Osteocyte (in vitro differentiated cells): ENCODE measurements at regions not wholly inside any gene's neighbourhood (a gene's known extent, or its start where the extent isn't known, plus 50 kb on each side); places are given as distances from the start of the nearest gene placed in this dataset.
A peak's percentile ranks its signal among the peaks of the same experiment; 100 is the strongest.
"Not testable (repeated sequence)": the region's sequence is repeated elsewhere in the genome, so short reads cannot be mapped to it uniquely, and the experiment has no call there.

Source experiments
- DNase-seq: peaks from one replicate; pipeline ENCODE4 v3.0.0; 2021; ENCODE audit warnings: mixed read lengths; ENCODE audit not compliant: unreplicated experiment; ENCODE audit errors: extremely low spot score
- H3K27ac Mint-ChIP-seq: one replicate; pipeline ENCODE4 v1.8.0; 2021; ENCODE audit warnings: mild to moderate bottlenecking, mixed read lengths; ENCODE audit not compliant: unreplicated experiment
- H3K27me3 Mint-ChIP-seq: one replicate; pipeline ENCODE4 v1.8.0; 2021; ENCODE audit warnings: mixed read lengths; ENCODE audit not compliant: unreplicated experiment
- H3K36me3 Mint-ChIP-seq: one replicate; pipeline ENCODE4 v1.8.0; 2021; ENCODE audit warnings: mixed read lengths; ENCODE audit not compliant: unreplicated experiment
- H3K4me1 Mint-ChIP-seq: one replicate; pipeline ENCODE4 v1.8.0; 2021; ENCODE audit warnings: mixed read lengths; ENCODE audit not compliant: unreplicated experiment
- H3K4me3 Mint-ChIP-seq: one replicate; pipeline ENCODE4 v1.8.0; 2021; ENCODE audit warnings: mild to moderate bottlenecking, moderate library complexity, mixed read lengths; ENCODE audit not compliant: unreplicated experiment
- H3K9me3 Mint-ChIP-seq: one replicate; pipeline ENCODE4 v1.8.0; 2021; ENCODE audit warnings: mixed read lengths; ENCODE audit not compliant: unreplicated experiment
- TF ChIP-seq, protein P1 (sequence below): fragments of 200-600 bp; sonication (generic); IDR thresholded peaks from 2 replicates; pipeline ENCODE4 v1.5.0; 2021; ENCODE audit warnings: antibody characterized with exemption, mild to moderate bottlenecking, moderate library complexity

- Mint-ChIP-seq H3K4me1 (no peaks in the 10 kb centered on the region), H3K9me3 (peaks cover 20% of the 10 kb centered on the region), H3K27ac (no peak overlapping the region), H3K4me3 (no peak overlapping the region), H3K27me3 (no peaks in the 10 kb centered on the region), H3K36me3 (no peaks in the 10 kb centered on the region)
- DNase-seq: peak; percentile 78
- TF ChIP-seq, protein P1, sequence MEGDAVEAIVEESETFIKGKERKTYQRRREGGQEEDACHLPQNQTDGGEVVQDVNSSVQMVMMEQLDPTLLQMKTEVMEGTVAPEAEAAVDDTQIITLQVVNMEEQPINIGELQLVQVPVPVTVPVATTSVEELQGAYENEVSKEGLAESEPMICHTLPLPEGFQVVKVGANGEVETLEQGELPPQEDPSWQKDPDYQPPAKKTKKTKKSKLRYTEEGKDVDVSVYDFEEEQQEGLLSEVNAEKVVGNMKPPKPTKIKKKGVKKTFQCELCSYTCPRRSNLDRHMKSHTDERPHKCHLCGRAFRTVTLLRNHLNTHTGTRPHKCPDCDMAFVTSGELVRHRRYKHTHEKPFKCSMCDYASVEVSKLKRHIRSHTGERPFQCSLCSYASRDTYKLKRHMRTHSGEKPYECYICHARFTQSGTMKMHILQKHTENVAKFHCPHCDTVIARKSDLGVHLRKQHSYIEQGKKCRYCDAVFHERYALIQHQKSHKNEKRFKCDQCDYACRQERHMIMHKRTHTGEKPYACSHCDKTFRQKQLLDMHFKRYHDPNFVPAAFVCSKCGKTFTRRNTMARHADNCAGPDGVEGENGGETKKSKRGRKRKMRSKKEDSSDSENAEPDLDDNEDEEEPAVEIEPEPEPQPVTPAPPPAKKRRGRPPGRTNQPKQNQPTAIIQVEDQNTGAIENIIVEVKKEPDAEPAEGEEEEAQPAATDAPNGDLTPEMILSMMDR: no peak
Observed at GRCh38 chr13:112260108-112261055, 115.8 kb upstream of the SPACA7 start.

GRCh38 chr13:112261924-112262323 lies 114.2 kb upstream of the SPACA7 start:
- H3K36me3 Mint-ChIP-seq: no peaks in the 10 kb centered on the region
- DNase-seq: peak; percentile 49
- H3K27ac Mint-ChIP-seq: no peak overlapping the region
- H3K4me1 Mint-ChIP-seq: no peaks in the 10 kb centered on the region
- no peaks in the 10 kb centered on the region for H3K27me3 Mint-ChIP-seq
- H3K4me3 Mint-ChIP-seq: no peak overlapping the region
- H3K9me3 Mint-ChIP-seq: peaks cover 20% of the 10 kb centered on the region
- TF ChIP-seq, protein P1: no peak

GRCh38 chr13:112263152-112263551 lies 113.0 kb upstream of the SPACA7 start:
- H3K9me3 Mint-ChIP-seq: peaks cover 20% of the 10 kb centered on the region
- H3K4me1 Mint-ChIP-seq: no peaks in the 10 kb centered on the region
- H3K27me3 Mint-ChIP-seq: no peaks in the 10 kb centered on the region

DNA sequence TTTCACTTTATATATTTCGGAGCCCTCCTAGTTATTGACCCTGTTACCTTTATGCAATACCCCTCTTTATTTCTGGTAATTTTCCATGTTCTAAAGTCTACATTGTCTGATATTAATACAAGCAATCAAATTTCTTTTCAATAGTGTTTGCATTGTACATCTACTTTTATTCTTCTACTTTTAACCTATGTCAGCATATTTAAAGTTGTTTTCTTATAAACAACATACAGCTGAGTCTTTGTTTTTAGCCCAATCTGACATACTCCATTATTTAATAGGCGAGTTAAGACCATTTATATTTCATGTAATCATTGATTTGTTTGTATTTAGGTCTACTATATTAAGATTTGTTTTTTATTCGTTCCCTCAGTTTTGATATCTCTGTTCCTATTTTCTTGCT lies 108.5 kb upstream of the SPACA7 start:
- no peak for DNase-seq
- Mint-ChIP-seq H3K36me3 (no peaks in the 10 kb centered on the region), H3K9me3 (peaks cover 8% of the 10 kb centered on the region), H3K4me3 (no peak overlapping the region), H3K27ac (no peak overlapping the region), H3K27me3 (no peaks in the 10 kb centered on the region), H3K4me1 (no peaks in the 10 kb centered on the region)
- TF ChIP-seq, protein P1: no peak

More at GRCh38 chr13:112263152-112263551, 113.0 kb upstream of the SPACA7 start:
- DNase-seq: no peak
- H3K36me3 Mint-ChIP-seq: no peaks in the 10 kb centered on the region
- no peak overlapping the region for H3K27ac Mint-ChIP-seq
- no peak overlapping the region for H3K4me3 Mint-ChIP-seq
- TF ChIP-seq, protein P1: no peak

GRCh38 chr13:112270951-112271350 lies 105.2 kb upstream of the SPACA7 start:
- Mint-ChIP-seq H3K9me3 (peaks cover 7% of the 10 kb centered on the region), H3K4me3 (no peak overlapping the region), H3K27me3 (no peaks in the 10 kb centered on the region), H3K27ac (no peak overlapping the region), H3K36me3 (no peaks in the 10 kb centered on the region), H3K4me1 (no peaks in the 10 kb centered on the region)
- no peak for DNase-seq
- TF ChIP-seq, protein P1: no peak

DNA sequence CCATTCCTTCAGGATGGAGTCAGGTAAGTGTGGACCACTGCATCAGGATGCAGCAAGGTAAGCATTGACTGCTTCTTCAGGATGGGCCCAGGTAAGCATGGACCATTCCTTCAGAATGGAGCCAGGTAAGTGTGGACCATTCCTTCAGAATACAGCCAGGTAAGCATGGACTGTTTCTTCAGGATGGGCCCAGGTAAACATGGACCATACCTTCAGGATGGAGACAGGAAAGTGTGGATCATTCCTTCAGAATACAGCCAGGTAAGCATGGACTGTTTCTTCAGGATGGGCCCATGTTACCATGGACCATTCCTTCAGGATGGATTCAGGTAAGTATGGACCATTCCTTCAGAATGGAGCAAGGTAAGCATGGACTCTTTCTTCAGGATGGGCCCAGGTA lies 89.4 kb upstream of the SPACA7 start:
- DNase-seq, H3K4me1 Mint-ChIP-seq, H3K27me3 Mint-ChIP-seq, H3K36me3 Mint-ChIP-seq, H3K27ac Mint-ChIP-seq, H3K9me3 Mint-ChIP-seq, H3K4me3 Mint-ChIP-seq: not testable (repeated sequence)
